ENCODE measurements at regions not wholly inside any gene's neighbourhood (a gene's known extent, or its start where the extent isn't known, plus 50 kb on each side); places are given as distances from the start of the nearest gene placed in this dataset.
"Not testable (repeated sequence)": the region's sequence is repeated elsewhere in the genome, so short reads cannot be mapped to it uniquely, and the experiment has no call there.

DNA sequence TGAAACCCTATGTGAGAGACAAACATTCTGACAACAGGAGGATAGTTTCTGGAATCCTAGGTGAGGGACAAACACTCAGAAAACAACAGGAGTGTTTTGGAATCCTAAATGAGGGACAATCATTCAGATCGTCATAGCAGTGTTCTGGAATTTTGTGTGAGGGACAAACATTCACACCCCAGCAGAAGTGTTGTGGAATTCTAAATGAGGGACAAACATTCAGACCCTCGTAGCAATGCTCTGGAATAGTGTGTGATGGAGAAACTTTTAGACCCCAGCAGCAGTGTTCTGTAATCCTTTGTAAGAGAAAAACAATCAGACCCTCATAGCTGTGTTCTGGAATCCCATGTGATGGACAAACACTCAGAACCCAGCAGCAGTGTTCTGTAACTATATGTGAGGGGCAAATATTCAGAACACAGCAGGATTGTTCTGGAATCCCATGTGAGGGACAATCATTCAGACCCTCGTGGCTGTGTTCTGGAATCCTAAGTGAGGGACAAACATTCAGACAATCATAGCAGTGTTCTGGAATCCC lies 387.4 kb upstream of the SPATA31A5 start:
- TF ChIP-seq, protein P1, sequence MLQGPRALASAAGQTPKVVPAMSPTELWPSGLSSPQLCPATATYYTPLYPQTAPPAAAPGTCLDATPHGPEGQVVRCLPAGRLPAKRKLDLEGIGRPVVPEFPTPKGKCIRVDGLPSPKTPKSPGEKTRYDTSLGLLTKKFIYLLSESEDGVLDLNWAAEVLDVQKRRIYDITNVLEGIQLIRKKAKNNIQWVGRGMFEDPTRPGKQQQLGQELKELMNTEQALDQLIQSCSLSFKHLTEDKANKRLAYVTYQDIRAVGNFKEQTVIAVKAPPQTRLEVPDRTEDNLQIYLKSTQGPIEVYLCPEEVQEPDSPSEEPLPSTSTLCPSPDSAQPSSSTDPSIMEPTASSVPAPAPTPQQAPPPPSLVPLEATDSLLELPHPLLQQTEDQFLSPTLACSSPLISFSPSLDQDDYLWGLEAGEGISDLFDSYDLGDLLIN (CRISPR knock-in tag; IDR thresholded peaks at IDR 0.05; ENCODE audit: borderline replicate concordance): not testable (repeated sequence)
- not testable (repeated sequence) for TF ChIP-seq NFYB (CRISPR knock-in tag; IDR thresholded peaks at IDR 0.05); HCFC1 (IDR thresholded peaks at IDR 0.05; ENCODE audit: low read depth, low read length); BHLHE40 (IDR thresholded peaks at IDR 0.05; ENCODE audit: low read length); EP300 (IDR thresholded peaks at IDR 0.05; ENCODE audit: low read depth in 2 of 2, low read length in 2 of 2); EP300 (CRISPR knock-in tag; IDR thresholded peaks at IDR 0.05; ENCODE audit: borderline replicate concordance); HNF4A (CRISPR knock-in tag; IDR thresholded peaks at IDR 0.05); EZH2 (conservative IDR thresholded peaks at IDR 0.05; ENCODE audit: low read depth, low read length); MLXIP (CRISPR knock-in tag; IDR thresholded peaks at IDR 0.05; ENCODE audit: borderline replicate concordance); MIER2 (CRISPR knock-in tag; IDR thresholded peaks at IDR 0.05)
- TF ChIP-seq, protein P2, sequence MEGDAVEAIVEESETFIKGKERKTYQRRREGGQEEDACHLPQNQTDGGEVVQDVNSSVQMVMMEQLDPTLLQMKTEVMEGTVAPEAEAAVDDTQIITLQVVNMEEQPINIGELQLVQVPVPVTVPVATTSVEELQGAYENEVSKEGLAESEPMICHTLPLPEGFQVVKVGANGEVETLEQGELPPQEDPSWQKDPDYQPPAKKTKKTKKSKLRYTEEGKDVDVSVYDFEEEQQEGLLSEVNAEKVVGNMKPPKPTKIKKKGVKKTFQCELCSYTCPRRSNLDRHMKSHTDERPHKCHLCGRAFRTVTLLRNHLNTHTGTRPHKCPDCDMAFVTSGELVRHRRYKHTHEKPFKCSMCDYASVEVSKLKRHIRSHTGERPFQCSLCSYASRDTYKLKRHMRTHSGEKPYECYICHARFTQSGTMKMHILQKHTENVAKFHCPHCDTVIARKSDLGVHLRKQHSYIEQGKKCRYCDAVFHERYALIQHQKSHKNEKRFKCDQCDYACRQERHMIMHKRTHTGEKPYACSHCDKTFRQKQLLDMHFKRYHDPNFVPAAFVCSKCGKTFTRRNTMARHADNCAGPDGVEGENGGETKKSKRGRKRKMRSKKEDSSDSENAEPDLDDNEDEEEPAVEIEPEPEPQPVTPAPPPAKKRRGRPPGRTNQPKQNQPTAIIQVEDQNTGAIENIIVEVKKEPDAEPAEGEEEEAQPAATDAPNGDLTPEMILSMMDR (CRISPR knock-in tag; IDR thresholded peaks at IDR 0.05): not testable (repeated sequence)
- TF ChIP-seq, protein P3, sequence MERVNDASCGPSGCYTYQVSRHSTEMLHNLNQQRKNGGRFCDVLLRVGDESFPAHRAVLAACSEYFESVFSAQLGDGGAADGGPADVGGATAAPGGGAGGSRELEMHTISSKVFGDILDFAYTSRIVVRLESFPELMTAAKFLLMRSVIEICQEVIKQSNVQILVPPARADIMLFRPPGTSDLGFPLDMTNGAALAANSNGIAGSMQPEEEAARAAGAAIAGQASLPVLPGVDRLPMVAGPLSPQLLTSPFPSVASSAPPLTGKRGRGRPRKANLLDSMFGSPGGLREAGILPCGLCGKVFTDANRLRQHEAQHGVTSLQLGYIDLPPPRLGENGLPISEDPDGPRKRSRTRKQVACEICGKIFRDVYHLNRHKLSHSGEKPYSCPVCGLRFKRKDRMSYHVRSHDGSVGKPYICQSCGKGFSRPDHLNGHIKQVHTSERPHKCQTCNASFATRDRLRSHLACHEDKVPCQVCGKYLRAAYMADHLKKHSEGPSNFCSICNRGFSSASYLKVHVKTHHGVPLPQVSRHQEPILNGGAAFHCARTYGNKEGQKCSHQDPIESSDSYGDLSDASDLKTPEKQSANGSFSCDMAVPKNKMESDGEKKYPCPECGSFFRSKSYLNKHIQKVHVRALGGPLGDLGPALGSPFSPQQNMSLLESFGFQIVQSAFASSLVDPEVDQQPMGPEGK (CRISPR knock-in tag; IDR thresholded peaks at IDR 0.05): not testable (repeated sequence)
